HCT116 (cell line): ENCODE measurements at regions not wholly inside any gene's neighbourhood (a gene's known extent, or its start where the extent isn't known, plus 50 kb on each side); places are given as distances from the start of the nearest gene placed in this dataset.

Source experiments
- ATAC-seq: fragments of 200-7000 bp; cut with Tn5 transposase; 2 replicates; pipeline ENCODE4 v1.9.1; 2020; ENCODE audit warnings: mild to moderate bottlenecking, moderate library complexity
- BruUV-seq: library from RNA; stranded (reverse); fragments of 400-500 nt; replicated peaks from 2 replicates; lab custom pipeline; 2021; lab: Mats Ljungman, UMichigan
- CTCF ChIA-PET: fragments of 300-600 bp; sonication (Branson Sonifier 250); formaldehyde crosslinking; loops from one replicate; lab custom pipeline; 2021; ENCODE audit warnings: antibody characterized with exemption; lab: Charles Lee
- POLR2A ChIA-PET: fragments of 300-600, 350-600 bp; sonication (Branson Sonifier 250); formaldehyde crosslinking; loops from one replicate; lab custom pipeline; 2021; ENCODE audit warnings: antibody characterized with exemption; lab: Charles Lee
- RAD21 ChIA-PET, 2 experiments: fragments of 300-600 bp; sonication (Branson Sonifier 250); formaldehyde crosslinking; loops; one replicate each; lab custom pipeline; 2023; ENCODE audit warnings: low total read pairs in 2 of 2; ENCODE audit not compliant: uncharacterized antibody in 2 of 2, unreplicated experiment in 2 of 2, low non-redundant PET in 1 of 2; lab: Charles Lee
- DNase-seq: peaks from one replicate; pipeline ENCODE4 v3.0.0-alpha.2; 2010; ENCODE audit warnings: low read depth, low spot score
- H2AFZ ChIP-seq: fragments of 200-600 bp; shearing (Covaris generic), sonication (generic); 2 replicates; pipeline ENCODE4 v1.6.1; 2017; ENCODE audit warnings: low read depth, mixed run types, mixed read lengths, antibody characterized with exemption, low read length; ENCODE audit not compliant: poor library complexity, severe bottlenecking
- H3K27ac ChIP-seq: 2 replicates; pipeline ENCODE4 v1.5.1; 2012; ENCODE audit warnings: low read depth, low read length
- H3K27me3 ChIP-seq: fragments of 200-600 bp; sonication (generic); 2 replicates; pipeline ENCODE4 v1.6.1; 2016; ENCODE audit warnings: mixed run types, low read length, mixed read lengths; ENCODE audit not compliant: insufficient read depth
- H3K36me3 ChIP-seq, 2 experiments: fragments of 200-500 bp in 1 of 2; fragments of 200-600 bp in 1 of 2; sonication (Bioruptor generic) in 1 of 2; sonication (generic) in 1 of 2; 2 replicates each; pipeline versions ENCODE4 v1.5.1 to v1.6.1; 2014 to 2016; ENCODE audit warnings: low read length in 2 of 2, inconsistent platforms in 1 of 2, mixed read lengths in 1 of 2, mixed run types in 1 of 2; ENCODE audit not compliant: insufficient read depth in 2 of 2, control insufficient read depth in 1 of 2
- H3K4me1 ChIP-seq, 2 experiments: fragments of 200-600 bp in 1 of 2; sonication (generic) in 1 of 2; 2 replicates each; pipeline versions ENCODE4 v1.5.1 to v1.6.1; 2012 to 2017; ENCODE audit warnings: low read length in 2 of 2, inconsistent platforms in 1 of 2, mild to moderate bottlenecking in 1 of 2, mixed read lengths in 1 of 2, mixed run types in 1 of 2, moderate library complexity in 1 of 2; ENCODE audit not compliant: insufficient read depth in 2 of 2, control insufficient read depth in 1 of 2
- H3K4me2 ChIP-seq: fragments of 200-600 bp; sonication (generic); 2 replicates; pipeline ENCODE4 v1.6.1; 2017; ENCODE audit warnings: mixed run types, low read length, mixed read lengths
- H3K4me3 ChIP-seq, 2 experiments: fragments of 200-600 bp in 1 of 2; sonication (generic) in 1 of 2; replicated peaks in 1 of 2; 2 replicates each; pipeline ENCODE4 v1.5.1; 2011 to 2016; ENCODE audit warnings: low read length in 2 of 2, control low read depth in 1 of 2, low read depth in 1 of 2, mild to moderate bottlenecking in 1 of 2, mixed read lengths in 1 of 2, mixed run types in 1 of 2
- H3K79me2 ChIP-seq: fragments of 200-600 bp; sonication (generic); 2 replicates; pipeline ENCODE4 v1.6.1; 2017; ENCODE audit warnings: mild to moderate bottlenecking, mixed run types, low read length, moderate library complexity, mixed read lengths; ENCODE audit not compliant: insufficient read depth
- H3K9ac ChIP-seq: fragments of 200-600 bp; sonication (generic); 2 replicates; pipeline ENCODE4 v1.6.1; 2016; ENCODE audit warnings: low read length, mixed read lengths
- H3K9me2 ChIP-seq: fragments of 200-600 bp; sonication (generic), shearing (Covaris generic); 2 replicates; pipeline ENCODE4 v1.6.1; 2017; ENCODE audit warnings: mixed run types, mild to moderate bottlenecking, moderate library complexity; ENCODE audit not compliant: insufficient read depth
- H3K9me3 ChIP-seq, 2 experiments: fragments of 200-500 bp in 1 of 2; fragments of 200-600 bp in 1 of 2; sonication (Bioruptor generic) in 1 of 2; sonication (generic) in 1 of 2; 2 replicates each; pipeline ENCODE4 v1.6.1; 2014 to 2017; ENCODE audit warnings: low read length in 2 of 2, mixed read lengths in 2 of 2, inconsistent platforms in 1 of 2, low read depth in 1 of 2, mild to moderate bottlenecking in 1 of 2, mixed run types in 1 of 2, moderate library complexity in 1 of 2; ENCODE audit not compliant: control insufficient read depth in 1 of 2, insufficient read depth in 1 of 2
- H4K20me1 ChIP-seq: fragments of 200-600 bp; sonication (generic), shearing (Covaris generic); 2 replicates; pipeline ENCODE4 v1.6.1; 2017; ENCODE audit warnings: mixed run types, mild to moderate bottlenecking, moderate library complexity; ENCODE audit not compliant: insufficient read depth
- CBX3 ChIP-seq: IDR thresholded peaks from 2 replicates; pipeline ENCODE4 v1.6.1; 2012; ENCODE audit warnings: low read depth
- CEBPB ChIP-seq: IDR thresholded peaks from 2 replicates; pipeline ENCODE4 v1.6.1; 2012; ENCODE audit warnings: low read depth
- EGR1 ChIP-seq: IDR thresholded peaks from 2 replicates; pipeline ENCODE4 v1.6.1; 2012; ENCODE audit warnings: low read depth
- ELF1 ChIP-seq: IDR thresholded peaks from 2 replicates; pipeline ENCODE4 v1.6.1; 2012; ENCODE audit warnings: low read depth, borderline replicate concordance
- EZH2phosphoT487 ChIP-seq: fragments of 200-600 bp; IDR thresholded peaks from 2 replicates; pipeline ENCODE4 v1.6.1; 2018; ENCODE audit warnings: antibody characterized with exemption, borderline replicate concordance
- FOSL1 ChIP-seq: IDR thresholded peaks from 2 replicates; pipeline ENCODE4 v1.6.1; 2012; ENCODE audit warnings: low read depth
- JUND ChIP-seq: IDR thresholded peaks from 2 replicates; pipeline ENCODE4 v1.6.1; 2012
- POLR2AphosphoS5 ChIP-seq: IDR thresholded peaks from 2 replicates; pipeline ENCODE4 v1.6.1; 2011; ENCODE audit warnings: mild to moderate bottlenecking, low read depth, low read length, moderate library complexity
- RAD21 ChIP-seq: IDR thresholded peaks from 2 replicates; pipeline ENCODE4 v1.6.1; 2012; ENCODE audit warnings: low read depth, mild to moderate bottlenecking
- SIN3A ChIP-seq: IDR thresholded peaks from 2 replicates; pipeline ENCODE4 v1.6.1; 2012; ENCODE audit warnings: low read depth
- SP1 ChIP-seq: IDR thresholded peaks from 2 replicates; pipeline ENCODE4 v1.6.1; 2012; ENCODE audit warnings: low read depth
- SRF ChIP-seq: IDR thresholded peaks from 2 replicates; pipeline ENCODE4 v1.6.1; 2012; ENCODE audit warnings: low read depth
- YY1 ChIP-seq: IDR thresholded peaks from 2 replicates; pipeline ENCODE4 v1.6.1; 2011; ENCODE audit warnings: low read length, low read depth, moderate library complexity, mild to moderate bottlenecking; ENCODE audit not compliant: insufficient replicate concordance; ENCODE audit errors: extremely low read depth
- ZFX ChIP-seq: fragments of 450-650 bp; IDR thresholded peaks from 2 replicates; pipeline ENCODE4 v1.6.1; 2017
- intact Hi-C: fragments of 100-400 bp; cut with micrococcal nuclease; formaldehyde crosslinking; loops from 2 replicates; pipeline ENCODE4 v1.10.0; 2022
- TF ChIP-seq, protein P1 (sequence below): IDR thresholded peaks from 2 replicates; pipeline ENCODE4 v1.6.1; 2011; ENCODE audit warnings: mild to moderate bottlenecking, low read length, moderate library complexity; ENCODE audit not compliant: insufficient replicate concordance; ENCODE audit errors: extremely low read depth

DNA sequence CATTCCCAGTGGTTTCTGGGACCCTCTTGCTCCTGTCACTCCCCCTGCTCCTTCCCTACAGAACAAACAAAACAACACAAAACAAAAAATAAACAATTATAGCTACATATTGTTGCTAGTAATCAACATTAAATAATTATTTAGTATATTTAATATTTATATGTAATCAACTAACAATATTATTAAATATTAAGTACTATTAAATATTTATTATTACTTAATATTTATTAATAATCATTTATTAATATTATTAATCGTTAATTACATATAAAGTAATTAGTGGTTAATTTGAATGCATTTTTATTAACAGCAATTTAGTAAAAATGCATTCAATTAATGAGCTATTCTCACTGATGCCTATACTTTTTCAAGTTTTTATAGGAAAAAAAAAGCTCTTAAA lies 139.4 kb downstream of the ITGB8 start:
- no peaks in the 10 kb centered on the region for H3K9me3 ChIP-seq
- H3K27ac ChIP-seq = no peak overlapping the region
- intact Hi-C loops = no loop called here
- no peak for DNase-seq
- H3K4me3 ChIP-seq = no peak overlapping the region
- no TSS peak for BruUV-seq
- ChIA-PET POLR2A (no interaction called here), RAD21 (no interaction called here), CTCF (no interaction called here)
- H3K27me3 ChIP-seq = no peaks in the 10 kb centered on the region
- no peak overlapping the region for H2AFZ ChIP-seq
- no peaks in the 10 kb centered on the region for H4K20me1 ChIP-seq
- no peak overlapping the region for H3K4me2 ChIP-seq
- H3K9ac ChIP-seq = no peak overlapping the region
- H3K9me2 ChIP-seq = no peaks in the 10 kb centered on the region
- no peaks in the 10 kb centered on the region for H3K4me1 ChIP-seq
- no peaks in the 10 kb centered on the region for H3K36me3 ChIP-seq
- no peak for ATAC-seq
- H3K79me2 ChIP-seq = no peaks in the 10 kb centered on the region
- no peak for TF ChIP-seq ELF1
- no peak for TF ChIP-seq EZH2phosphoT487
- no peak for TF ChIP-seq EGR1
- TF ChIP-seq CEBPB = no peak
- TF ChIP-seq SP1 = no peak
- TF ChIP-seq ZFX = no peak
- TF ChIP-seq, all 23 proteins: peak for 0

DNA sequence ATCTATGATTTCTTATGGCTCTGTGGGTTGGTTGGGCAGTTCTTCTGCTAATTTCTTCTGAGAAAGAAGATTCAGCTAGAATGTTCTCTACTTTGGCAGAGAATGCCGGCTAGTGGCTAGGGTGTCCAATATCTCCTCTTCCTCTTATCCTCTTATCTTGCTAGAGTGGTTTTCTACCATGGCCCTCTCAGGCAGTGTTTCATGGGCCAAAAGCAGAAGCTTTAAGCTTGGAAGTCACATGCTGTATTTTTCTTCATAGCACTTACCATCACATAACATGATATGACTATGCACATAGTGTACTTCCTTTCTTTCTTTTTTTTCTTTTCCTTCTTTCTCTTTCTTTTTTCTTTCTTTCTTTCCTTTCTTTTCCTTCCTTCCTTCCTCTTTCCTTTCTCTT lies 140.0 kb downstream of the ITGB8 start:
- ChIA-PET CTCF (no interaction called here), RAD21 (interaction anchor here in 1 of 2 experiments (0.7 kb wide), 1 partner anchor 140 kb away, joined by 3 read pairs; no protein-coding TSS in a partner anchor), POLR2A (no interaction called here)
- Histone ChIP-seq H3K27me3 (no peaks in the 10 kb centered on the region), H3K9me2 (no peaks in the 10 kb centered on the region), H3K9me3 (no peaks in the 10 kb centered on the region), H3K79me2 (no peaks in the 10 kb centered on the region), H3K9ac (no peak overlapping the region), H3K36me3 (no peaks in the 10 kb centered on the region), H3K4me1 (no peaks in the 10 kb centered on the region), H4K20me1 (no peaks in the 10 kb centered on the region), H3K27ac (no peak overlapping the region), H3K4me3 (no peak overlapping the region), H2AFZ (no peak overlapping the region), H3K4me2 (no peak overlapping the region)
- ATAC-seq = no peak
- no TSS peak for BruUV-seq
- intact Hi-C loops = no loop called here
- DNase-seq = no peak
- TF ChIP-seq ELF1 (no peak), SRF (no peak), SIN3A (no peak), RAD21 (no peak), CBX3 (no peak), JUND (no peak), EGR1 (no peak), CEBPB (no peak), YY1 (no peak), POLR2AphosphoS5 (no peak), EZH2phosphoT487 (no peak), FOSL1 (no peak), ZFX (no peak)
- TF ChIP-seq, protein P1, sequence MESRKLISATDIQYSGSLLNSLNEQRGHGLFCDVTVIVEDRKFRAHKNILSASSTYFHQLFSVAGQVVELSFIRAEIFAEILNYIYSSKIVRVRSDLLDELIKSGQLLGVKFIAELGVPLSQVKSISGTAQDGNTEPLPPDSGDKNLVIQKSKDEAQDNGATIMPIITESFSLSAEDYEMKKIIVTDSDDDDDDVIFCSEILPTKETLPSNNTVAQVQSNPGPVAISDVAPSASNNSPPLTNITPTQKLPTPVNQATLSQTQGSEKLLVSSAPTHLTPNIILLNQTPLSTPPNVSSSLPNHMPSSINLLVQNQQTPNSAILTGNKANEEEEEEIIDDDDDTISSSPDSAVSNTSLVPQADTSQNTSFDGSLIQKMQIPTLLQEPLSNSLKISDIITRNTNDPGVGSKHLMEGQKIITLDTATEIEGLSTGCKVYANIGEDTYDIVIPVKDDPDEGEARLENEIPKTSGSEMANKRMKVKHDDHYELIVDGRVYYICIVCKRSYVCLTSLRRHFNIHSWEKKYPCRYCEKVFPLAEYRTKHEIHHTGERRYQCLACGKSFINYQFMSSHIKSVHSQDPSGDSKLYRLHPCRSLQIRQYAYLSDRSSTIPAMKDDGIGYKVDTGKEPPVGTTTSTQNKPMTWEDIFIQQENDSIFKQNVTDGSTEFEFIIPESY = no peak
